Left lung (tissue), 4 donors: ENCODE measurements at regions not wholly inside any gene's neighbourhood (a gene's known extent, or its start where the extent isn't known, plus 50 kb on each side); places are given as distances from the start of the nearest gene placed in this dataset.

Source experiments
- ATAC-seq: fragments of 200-7000 bp; cut with Tn5 transposase; one replicate; pipeline ENCODE4 v1.9.1; 2020; ENCODE audit warnings: moderate library complexity
- DNase-seq, 4 donors: peaks; one replicate each; pipeline ENCODE4 v3.0.0-alpha.2; 2013 to 2020
- H3K27ac ChIP-seq, 2 donors: fragments of 200-600 bp; sonication (generic) in 1 of 2; one replicate each; pipeline versions ENCODE4 v1.5.0 to v1.8.0; 2020 to 2021
- H3K27me3 ChIP-seq, 2 donors: fragments of 200-600 bp; sonication (generic) in 1 of 2; one replicate each; pipeline versions ENCODE4 v1.5.0 to v1.8.0; 2020 to 2021
- H3K36me3 ChIP-seq, 2 donors: fragments of 200-600 bp; sonication (generic) in 1 of 2; one replicate each; pipeline versions ENCODE4 v1.5.0 to v1.8.0; 2020 to 2021
- H3K4me1 ChIP-seq, 2 donors: fragments of 200-600 bp; one replicate each; pipeline ENCODE4 v1.8.0; 2021
- H3K4me3 ChIP-seq, 2 donors: fragments of 200-600 bp; sonication (generic) in 1 of 2; one replicate each; pipeline versions ENCODE4 v1.5.0 to v1.8.0; 2020 to 2021; ENCODE audit warnings: mild to moderate bottlenecking in 1 of 2
- H3K9me3 ChIP-seq, 2 donors: fragments of 200-600 bp; sonication (generic) in 1 of 2; one replicate each; pipeline versions ENCODE4 v1.5.0 to v1.8.0; 2020 to 2021
- intact Hi-C, 2 donors: fragments of 100-400 bp; cut with DNase I; formaldehyde crosslinking; loops; one replicate each; pipeline versions ENCODE4 v1.11.2 to v1.14.2; 2022
- TF ChIP-seq, protein P1 (sequence below), 2 donors: fragments of 200-600 bp; sonication (generic) in 1 of 2; IDR thresholded peaks; one replicate each; pipeline versions ENCODE4 v1.5.0 to v1.8.0; 2021; ENCODE audit warnings: antibody characterized with exemption in 2 of 2
- donor health status: DM: no; HTN: yes; CAD: no.
- donor health status: DM: no; HTN: no; CAD: no.

DNA sequence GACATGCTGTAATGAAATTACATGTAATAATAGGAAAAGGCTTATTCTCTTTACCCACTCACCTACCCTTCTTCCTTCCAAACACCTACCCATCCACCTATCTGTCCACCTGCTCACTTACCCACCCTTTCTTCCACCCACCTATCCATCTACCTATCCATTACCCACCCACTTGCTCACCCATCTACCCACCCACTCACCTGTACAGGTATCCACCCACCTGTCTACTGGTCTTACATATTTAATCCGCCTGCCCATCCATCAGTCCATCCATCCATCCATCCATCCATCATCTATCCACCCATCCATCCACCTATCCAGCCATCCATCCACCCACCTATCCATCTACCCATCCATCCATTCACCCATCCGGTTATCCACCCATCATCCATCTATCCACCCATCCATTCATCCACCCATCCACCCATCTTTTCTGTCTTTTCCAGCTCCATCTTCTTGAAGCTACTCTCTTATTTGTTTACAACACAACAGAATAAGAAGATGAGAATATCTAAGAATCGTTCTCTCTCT, 133.3 kb upstream of the STX18 start:
- H3K4me1 ChIP-seq, result no peaks in the 10 kb centered on the region
- H3K27ac ChIP-seq, result no peak overlapping the region
- TF ChIP-seq, protein P1, sequence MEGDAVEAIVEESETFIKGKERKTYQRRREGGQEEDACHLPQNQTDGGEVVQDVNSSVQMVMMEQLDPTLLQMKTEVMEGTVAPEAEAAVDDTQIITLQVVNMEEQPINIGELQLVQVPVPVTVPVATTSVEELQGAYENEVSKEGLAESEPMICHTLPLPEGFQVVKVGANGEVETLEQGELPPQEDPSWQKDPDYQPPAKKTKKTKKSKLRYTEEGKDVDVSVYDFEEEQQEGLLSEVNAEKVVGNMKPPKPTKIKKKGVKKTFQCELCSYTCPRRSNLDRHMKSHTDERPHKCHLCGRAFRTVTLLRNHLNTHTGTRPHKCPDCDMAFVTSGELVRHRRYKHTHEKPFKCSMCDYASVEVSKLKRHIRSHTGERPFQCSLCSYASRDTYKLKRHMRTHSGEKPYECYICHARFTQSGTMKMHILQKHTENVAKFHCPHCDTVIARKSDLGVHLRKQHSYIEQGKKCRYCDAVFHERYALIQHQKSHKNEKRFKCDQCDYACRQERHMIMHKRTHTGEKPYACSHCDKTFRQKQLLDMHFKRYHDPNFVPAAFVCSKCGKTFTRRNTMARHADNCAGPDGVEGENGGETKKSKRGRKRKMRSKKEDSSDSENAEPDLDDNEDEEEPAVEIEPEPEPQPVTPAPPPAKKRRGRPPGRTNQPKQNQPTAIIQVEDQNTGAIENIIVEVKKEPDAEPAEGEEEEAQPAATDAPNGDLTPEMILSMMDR (IDR thresholded peaks at IDR 0.05), result no peak
- intact Hi-C loops, result no loop called here
- H3K27me3 ChIP-seq, result no peaks in the 10 kb centered on the region
- DNase-seq (no peak), ATAC-seq (no peak)
- no peak overlapping the region for H3K4me3 ChIP-seq
- no peaks in the 10 kb centered on the region for H3K9me3 ChIP-seq
- H3K36me3 ChIP-seq, result no peaks in the 10 kb centered on the region

DNA sequence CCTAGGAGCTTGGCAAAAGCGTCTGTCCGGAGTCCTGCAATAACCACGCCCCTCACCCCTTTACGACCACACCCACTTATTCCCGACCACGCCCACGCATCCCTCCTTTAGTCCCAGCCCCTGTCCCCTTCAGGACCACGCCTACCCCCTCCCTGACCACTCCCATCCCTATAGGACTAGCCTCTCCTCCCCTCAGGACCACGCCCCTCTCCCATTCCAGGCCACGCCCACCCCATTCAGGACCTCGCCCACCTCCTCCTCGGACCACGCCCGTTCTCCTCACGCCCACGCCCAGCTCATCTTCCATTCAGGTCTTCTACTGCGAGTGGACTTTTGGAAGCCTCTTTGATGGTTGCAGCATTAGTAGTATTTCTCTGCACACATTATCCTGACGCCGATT, 131.2 kb upstream of the STX18 start:
- Histone ChIP-seq H3K27ac (no peak overlapping the region), H3K27me3 (no peaks in the 10 kb centered on the region), H3K9me3 (no peaks in the 10 kb centered on the region), H3K36me3 (no peaks in the 10 kb centered on the region), H3K4me3 (no peak overlapping the region), H3K4me1 (no peaks in the 10 kb centered on the region)
- no peak for ATAC-seq
- intact Hi-C loops, result no loop called here
- TF ChIP-seq, protein P1 (IDR thresholded peaks at IDR 0.05), result no peak
- DNase-seq, result no peak

DNA sequence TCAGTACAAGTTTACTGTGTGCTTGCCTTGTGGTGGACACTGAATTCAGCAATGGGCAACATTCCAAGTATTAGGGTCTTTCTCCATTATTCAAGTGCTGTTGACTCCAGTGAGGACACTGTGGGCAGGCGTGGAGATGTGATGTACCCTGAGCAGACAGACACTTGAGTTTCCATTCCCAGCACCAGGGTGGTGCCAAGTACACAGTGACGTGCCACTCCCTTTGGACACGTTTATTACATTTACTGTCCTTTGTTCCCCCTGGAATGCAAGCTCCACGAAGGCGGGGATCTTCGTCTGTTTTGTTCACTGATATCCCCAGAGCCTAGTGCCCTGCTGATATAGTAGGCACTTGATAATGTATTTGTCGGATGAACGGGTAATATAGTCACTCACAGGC, 130.6 kb upstream of the STX18 start:
- no peak for ATAC-seq
- Histone ChIP-seq H3K4me3 (no peak overlapping the region), H3K27ac (no peak overlapping the region), H3K9me3 (no peaks in the 10 kb centered on the region), H3K27me3 (no peaks in the 10 kb centered on the region), H3K36me3 (no peaks in the 10 kb centered on the region), H3K4me1 (no peaks in the 10 kb centered on the region)
- TF ChIP-seq, protein P1 (IDR thresholded peaks at IDR 0.05), result no peak
- DNase-seq, result no peak
- intact Hi-C loops, result no loop called here

DNA sequence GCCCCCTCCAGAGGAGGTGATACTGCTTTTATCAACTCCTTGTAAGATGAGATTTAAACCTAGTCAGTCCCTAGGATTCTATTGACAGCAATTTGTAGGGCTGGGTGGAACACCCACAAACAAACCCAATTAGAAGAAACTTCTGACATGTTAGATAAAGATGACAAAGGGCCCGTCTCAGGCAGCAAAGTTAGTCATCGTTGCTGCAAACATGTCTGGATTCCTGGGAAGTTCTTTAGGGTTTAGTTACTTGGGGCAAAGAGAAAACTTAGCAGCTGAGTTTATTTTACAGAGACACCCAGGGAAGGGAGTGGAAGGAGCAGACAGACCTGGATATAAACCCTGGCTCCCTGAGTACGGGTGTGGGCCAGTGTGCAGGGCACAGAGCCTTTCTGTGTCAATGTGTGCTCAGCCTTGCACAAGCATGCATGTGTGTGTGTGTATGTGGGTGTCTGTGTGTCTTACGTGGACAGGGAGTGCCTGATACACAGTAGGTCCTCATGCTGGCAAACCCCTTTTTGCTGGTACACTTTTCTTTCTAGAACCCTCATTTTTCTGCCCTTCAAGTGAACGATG, 130.0 kb upstream of the STX18 start:
- H3K4me3 ChIP-seq, result no peak overlapping the region
- DNase-seq, result no peak
- TF ChIP-seq, protein P1 (IDR thresholded peaks at IDR 0.05), result no peak
- no peak overlapping the region for H3K27ac ChIP-seq
- H3K27me3 ChIP-seq, result no peaks in the 10 kb centered on the region
- H3K36me3 ChIP-seq, result no peaks in the 10 kb centered on the region
- intact Hi-C loops, result no loop called here
- H3K4me1 ChIP-seq, result no peaks in the 10 kb centered on the region
- no peak for ATAC-seq
- H3K9me3 ChIP-seq, result no peaks in the 10 kb centered on the region

DNA sequence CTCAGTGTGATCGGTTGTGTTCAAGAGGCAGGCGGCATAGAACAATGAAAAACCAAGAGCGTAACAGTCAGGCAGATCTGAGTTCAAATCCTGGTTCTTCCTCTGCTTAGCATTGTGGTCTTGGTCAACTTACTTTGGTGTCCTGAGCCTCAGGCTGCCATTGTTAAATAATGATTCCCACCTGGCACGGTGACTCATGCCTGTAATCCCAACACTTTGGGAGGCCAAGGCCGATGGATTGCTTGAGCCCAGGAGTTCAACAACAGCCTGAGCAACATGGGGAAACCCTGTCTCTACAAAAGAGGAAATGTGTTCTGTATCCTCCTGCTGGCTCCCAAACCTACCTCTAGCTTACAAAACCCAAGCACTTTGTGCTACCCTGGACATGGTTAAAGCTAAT, 129.0 kb upstream of the STX18 start:
- Histone ChIP-seq H3K4me3 (no peak overlapping the region), H3K36me3 (no peaks in the 10 kb centered on the region), H3K9me3 (no peaks in the 10 kb centered on the region), H3K27ac (no peak overlapping the region), H3K4me1 (no peaks in the 10 kb centered on the region), H3K27me3 (no peaks in the 10 kb centered on the region)
- DNase-seq (no peak), ATAC-seq (no peak)
- TF ChIP-seq, protein P1 (IDR thresholded peaks at IDR 0.05), result no peak
- intact Hi-C loops, result no loop called here
